Stimulated activated CD8-positive, alpha-beta memory T cell treated with anti-CD3 and anti-CD28 coated beads, Interleukin-4, amount 100 ng/mL, for 48 hours (primary cell): ENCODE measurements at regions not wholly inside any gene's neighbourhood (a gene's known extent, or its start where the extent isn't known, plus 50 kb on each side); places are given as distances from the start of the nearest gene placed in this dataset.
"Not testable (repeated sequence)": the region's sequence is repeated elsewhere in the genome, so short reads cannot be mapped to it uniquely, and the experiment has no call there.

Source experiments
- DNase-seq: peaks from one replicate; pipeline ENCODE4 v3.0.0-alpha.2; 2020

GRCh38 chr9:90517103-90517502 lies 125.5 kb downstream of the DIRAS2 start:
- DNase-seq = no peak

GRCh38 chr9:90521811-90522570 lies 120.6 kb downstream of the DIRAS2 start:
- DNase-seq = no peak

GRCh38 chr9:90523958-90524357 lies 118.7 kb downstream of the DIRAS2 start:
- DNase-seq = no peak

GRCh38 chr9:90526386-90526785 lies 116.2 kb downstream of the DIRAS2 start:
- no peak for DNase-seq

GRCh38 chr9:90536094-90536493 lies 106.5 kb downstream of the DIRAS2 start:
- not testable (repeated sequence) for DNase-seq

- DNase-seq = no peak
These were observed 104.1 kb downstream of the DIRAS2 start for GRCh38 chr9:90538566-90538965.

- no peak for DNase-seq
These were observed 103.3 kb downstream of the DIRAS2 start for GRCh38 chr9:90539286-90539685.

GRCh38 chr9:90540734-90541133 lies 101.9 kb downstream of the DIRAS2 start:
- DNase-seq = no peak

- no peak for DNase-seq
These were observed 98.1 kb downstream of the DIRAS2 start for GRCh38 chr9:90544488-90544887.

GRCh38 chr9:90546200-90546599 lies 96.4 kb downstream of the DIRAS2 start:
- no peak for DNase-seq

- no peak for DNase-seq
These were observed 94.7 kb downstream of the DIRAS2 start for GRCh38 chr9:90547896-90548295.

- DNase-seq = no peak
These were observed 90.3 kb downstream of the DIRAS2 start for GRCh38 chr9:90552317-90552716.

- DNase-seq = no peak
These were observed 87.1 kb downstream of the DIRAS2 start for GRCh38 chr9:90555351-90556057.

- no peak for DNase-seq
These were observed 85.5 kb downstream of the DIRAS2 start for GRCh38 chr9:90556897-90557675.

GRCh38 chr9:90559075-90560073 lies 83.2 kb downstream of the DIRAS2 start:
- no peak for DNase-seq
